A549 (cell line): ENCODE measurements at regions not wholly inside any gene's neighbourhood (a gene's known extent, or its start where the extent isn't known, plus 50 kb on each side); places are given as distances from the start of the nearest gene placed in this dataset.

Experiments used
- ATAC-seq, 2 experiments: fragments of 200-7000 bp in 1 of 2; fragments of >200 bp in 1 of 2; cut with Nextera tagmentation in 1 of 2; cut with Tn5 transposase in 1 of 2; 3 replicates each; pipeline versions ENCODE4 v1.8.0 to v1.9.1; 2018 to 2020; ENCODE audit warnings: mild to moderate bottlenecking in 1 of 2, moderate library complexity in 1 of 2
- CTCF ChIA-PET: fragments of 300-600 bp; sonication (Branson Sonifier 250); formaldehyde crosslinking; extraction: SDS; loops from one replicate; lab custom pipeline; 2021; ENCODE audit warnings: antibody characterized with exemption, inconsistent platforms; lab: Yijun Ruan, JAX
- POLR2A ChIA-PET: fragments of 350-600 bp; formaldehyde crosslinking; extraction: SDS; loops from one replicate; lab custom pipeline; 2021; ENCODE audit warnings: antibody characterized with exemption, inconsistent platforms; lab: Yijun Ruan, JAX
- DNase-seq, 2 experiments: peaks; one replicate each; pipeline versions ENCODE4 v3.0.0 to v3.0.0-alpha.2; 2011 to 2016; ENCODE audit warnings: low read depth in 1 of 2, low spot score in 1 of 2
- FAIRE-seq: peaks from 2 replicates; lab custom pipeline; 2011; peaks lifted over from hg19 to GRCh38; lab: Jason Lieb, UNC
- H3K27ac ChIP-seq, 2 experiments: fragments of >200 bp; sonication (Bioruptor Twin); formaldehyde crosslinking; 3 replicates each; pipeline ENCODE4 v1.5.1; 2016 to 2017
- H3K4me1 ChIP-seq: fragments of >200 bp; sonication (Bioruptor Twin); formaldehyde crosslinking; 3 replicates; pipeline ENCODE4 v1.6.1; 2016
- H3K4me2 ChIP-seq: fragments of >200 bp; sonication (Bioruptor Twin); formaldehyde crosslinking; 3 replicates; pipeline ENCODE4 v1.6.1; 2016
- H3K4me3 ChIP-seq: fragments of >200 bp; sonication (Bioruptor Twin); formaldehyde crosslinking; 3 replicates; pipeline ENCODE4 v1.5.1; 2016
- H3K9me3 ChIP-seq: fragments of >200 bp; sonication (Bioruptor Twin); formaldehyde crosslinking; 3 replicates; pipeline ENCODE4 v1.6.1; 2016
- CBX8 ChIP-seq: fragments of 200-600 bp; sonication (generic); IDR thresholded peaks from 2 replicates; pipeline ENCODE4 v1.6.1; 2016
- CEBPB ChIP-seq, 2 experiments: fragments of >200 bp in 1 of 2; sonication (Bioruptor Twin) in 1 of 2; formaldehyde crosslinking in 1 of 2; IDR thresholded peaks; 2 replicates each; pipeline ENCODE4 v1.6.1; 2012 to 2016
- EHMT2 ChIP-seq: fragments of 200-600 bp; sonication (generic); IDR thresholded peaks from 2 replicates; pipeline ENCODE4 v1.6.1; 2016; ENCODE audit warnings: antibody characterized with exemption, low read depth, mild to moderate bottlenecking, moderate library complexity
- FOXS1 ChIP-seq: fragments of 250-450 bp; sonication (Bioruptor Pico); IDR thresholded peaks from 2 replicates; pipeline ENCODE4 v1.5.0; 2020; ENCODE audit warnings: mild to moderate bottlenecking, moderate library complexity
- HDAC2 ChIP-seq: fragments of 200-600 bp; sonication (generic); IDR thresholded peaks from 2 replicates; pipeline ENCODE4 v1.6.1; 2016
- HEYL ChIP-seq: fragments of 250-450 bp; sonication (Bioruptor Pico); IDR thresholded peaks from 2 replicates; pipeline ENCODE4 v1.8.0; 2021; ENCODE audit warnings: mild to moderate bottlenecking, moderate library complexity
- KDM1A ChIP-seq: fragments of 200-600 bp; sonication (generic); IDR thresholded peaks from 2 replicates; pipeline ENCODE4 v1.6.1; 2016; ENCODE audit warnings: low read depth, mild to moderate bottlenecking
- MAFK ChIP-seq: fragments of 450-650 bp; IDR thresholded peaks from 2 replicates; pipeline ENCODE4 v1.6.1; 2014; ENCODE audit not compliant: partially characterized antibody
- MAZ ChIP-seq: fragments of 150-350 bp; IDR thresholded peaks from 2 replicates; pipeline ENCODE4 v1.6.1; 2014; ENCODE audit warnings: antibody characterized with exemption, low read depth, low read length, borderline replicate concordance
- MYC ChIP-seq: IDR thresholded peaks from 2 replicates; pipeline ENCODE4 v1.6.1; 2012; ENCODE audit warnings: mild to moderate bottlenecking, inconsistent platforms, low read length, improper control_type of control experiment, borderline replicate concordance
- NFE2L2 ChIP-seq: fragments of 150-350 bp; conservative IDR thresholded peaks from 2 replicates; pipeline ENCODE4 v1.6.1; 2014; ENCODE audit warnings: low read length
- PHF8 ChIP-seq: fragments of 200-600 bp; sonication (generic); IDR thresholded peaks from 2 replicates; pipeline ENCODE4 v1.6.1; 2016; ENCODE audit warnings: low read depth, mild to moderate bottlenecking, antibody characterized with exemption, moderate library complexity, borderline replicate concordance
- POLR2A ChIP-seq: IDR thresholded peaks from 2 replicates; pipeline ENCODE4 v1.6.1; 2012; ENCODE audit warnings: mild to moderate bottlenecking, low read length
- RAD21 ChIP-seq, 2 experiments: fragments of >200 bp in 1 of 2; sonication (Bioruptor Twin) in 1 of 2; formaldehyde crosslinking in 1 of 2; IDR thresholded peaks in 1 of 2; conservative IDR thresholded peaks in 1 of 2; 2 replicates in 1 of 2; 3 replicates in 1 of 2; pipeline ENCODE4 v1.6.1; 2012 to 2018; ENCODE audit warnings: inconsistent platforms in 1 of 2
- RARB ChIP-seq: fragments of 250-450 bp; sonication (Bioruptor Pico); IDR thresholded peaks from 2 replicates; pipeline ENCODE4 v1.8.0; 2021; ENCODE audit warnings: mild to moderate bottlenecking, moderate library complexity
- SMC3 ChIP-seq: fragments of >200 bp; sonication (Bioruptor Twin); formaldehyde crosslinking; IDR thresholded peaks from 3 replicates; pipeline ENCODE4 v1.6.1; 2018; ENCODE audit warnings: inconsistent platforms
- TP53 ChIP-seq: fragments of 250-450 bp; sonication (Bioruptor Pico); IDR thresholded peaks from 2 replicates; pipeline ENCODE4 v1.5.0; 2021; ENCODE audit warnings: mild to moderate bottlenecking, moderate library complexity
- ZFP36 ChIP-seq: fragments of 450-650 bp; IDR thresholded peaks from 2 replicates; pipeline ENCODE4 v1.6.1; 2014; ENCODE audit warnings: borderline replicate concordance; ENCODE audit not compliant: partially characterized antibody
- ZSCAN20 ChIP-seq: fragments of 250-450 bp; sonication (Bioruptor Pico); IDR thresholded peaks from 2 replicates; pipeline ENCODE4 v1.8.0; 2022; ENCODE audit warnings: mild to moderate bottlenecking, moderate library complexity
- WGBS: methylation state at CpG from one replicate; pipeline ENCODE4 v1.1.6; 2017; ENCODE audit errors: missing lambda C conversion rate; 5-methylcytosine and 5-hydroxymethylcytosine counted together
- TF ChIP-seq, protein P1 (sequence below): fragments of 250-450 bp; sonication (Bioruptor Pico); IDR thresholded peaks from 2 replicates; pipeline ENCODE4 v1.5.0; 2021; ENCODE audit warnings: mild to moderate bottlenecking, moderate library complexity, borderline replicate concordance
- TF ChIP-seq, protein P2 (sequence below): fragments of 150-350 bp; IDR thresholded peaks from 2 replicates; pipeline ENCODE4 v1.6.1; 2014; ENCODE audit warnings: low read depth, mild to moderate bottlenecking, low read length
- TF ChIP-seq, protein P3 (sequence below): fragments of 250-450 bp; sonication (Bioruptor Pico); IDR thresholded peaks from 2 replicates; pipeline ENCODE4 v1.5.0; 2020; ENCODE audit warnings: low read depth, mild to moderate bottlenecking, moderate library complexity
- TF ChIP-seq, protein P4 (sequence below): fragments of >200 bp; sonication (Bioruptor Twin); formaldehyde crosslinking; IDR thresholded peaks from 3 replicates; pipeline ENCODE4 v1.6.1; 2016
- TF ChIP-seq, protein P5 (sequence below): fragments of 200-600 bp; sonication (generic); IDR thresholded peaks from 2 replicates; pipeline ENCODE4 v1.6.1; 2016; ENCODE audit warnings: antibody characterized with exemption, mild to moderate bottlenecking, moderate library complexity

DNA sequence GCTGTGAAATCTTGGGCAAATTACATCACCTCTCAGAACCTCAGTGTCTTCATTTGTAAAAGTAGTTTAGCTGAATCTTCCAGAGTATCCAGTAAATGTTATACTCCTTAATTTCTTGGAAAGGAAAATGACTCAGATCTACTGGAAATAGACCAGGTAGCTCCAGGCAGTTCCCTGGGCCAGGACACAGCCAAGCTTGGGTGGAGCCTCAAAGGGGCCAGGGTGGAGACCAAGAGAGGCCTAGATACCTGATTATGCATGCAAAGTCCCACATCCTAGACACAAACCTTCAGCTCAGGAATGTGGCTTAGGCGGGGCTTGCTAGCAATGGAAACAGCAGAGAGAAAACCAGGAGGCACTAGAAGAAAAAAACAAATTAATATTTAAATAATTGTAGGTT is 272.8 kb downstream of the MAFB start:
- TF ChIP-seq, protein P1, sequence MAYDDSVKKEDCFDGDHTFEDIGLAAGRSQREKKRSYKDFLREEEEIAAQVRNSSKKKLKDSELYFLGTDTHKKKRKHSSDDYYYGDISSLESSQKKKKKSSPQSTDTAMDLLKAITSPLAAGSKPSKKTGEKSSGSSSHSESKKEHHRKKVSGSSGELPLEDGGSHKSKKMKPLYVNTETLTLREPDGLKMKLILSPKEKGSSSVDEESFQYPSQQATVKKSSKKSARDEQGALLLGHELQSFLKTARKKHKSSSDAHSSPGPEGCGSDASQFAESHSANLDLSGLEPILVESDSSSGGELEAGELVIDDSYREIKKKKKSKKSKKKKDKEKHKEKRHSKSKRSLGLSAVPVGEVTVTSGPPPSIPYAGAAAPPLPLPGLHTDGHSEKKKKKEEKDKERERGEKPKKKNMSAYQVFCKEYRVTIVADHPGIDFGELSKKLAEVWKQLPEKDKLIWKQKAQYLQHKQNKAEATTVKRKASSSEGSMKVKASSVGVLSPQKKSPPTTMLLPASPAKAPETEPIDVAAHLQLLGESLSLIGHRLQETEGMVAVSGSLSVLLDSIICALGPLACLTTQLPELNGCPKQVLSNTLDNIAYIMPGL (CRISPR knock-in tag): no peak
- TF ChIP-seq RAD21 (conservative IDR thresholded peaks at IDR 0.05 in 1 of 2, IDR thresholded peaks at IDR 0.05 in 1 of 2) (no peak), SMC3 (no peak), PHF8 (no peak), CBX8 (no peak), TP53 (no peak), NFE2L2 (no peak), EHMT2 (no peak)
- TF ChIP-seq, protein P2, sequence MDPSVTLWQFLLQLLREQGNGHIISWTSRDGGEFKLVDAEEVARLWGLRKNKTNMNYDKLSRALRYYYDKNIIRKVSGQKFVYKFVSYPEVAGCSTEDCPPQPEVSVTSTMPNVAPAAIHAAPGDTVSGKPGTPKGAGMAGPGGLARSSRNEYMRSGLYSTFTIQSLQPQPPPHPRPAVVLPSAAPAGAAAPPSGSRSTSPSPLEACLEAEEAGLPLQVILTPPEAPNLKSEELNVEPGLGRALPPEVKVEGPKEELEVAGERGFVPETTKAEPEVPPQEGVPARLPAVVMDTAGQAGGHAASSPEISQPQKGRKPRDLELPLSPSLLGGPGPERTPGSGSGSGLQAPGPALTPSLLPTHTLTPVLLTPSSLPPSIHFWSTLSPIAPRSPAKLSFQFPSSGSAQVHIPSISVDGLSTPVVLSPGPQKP: no peak
- TF ChIP-seq, protein P3, sequence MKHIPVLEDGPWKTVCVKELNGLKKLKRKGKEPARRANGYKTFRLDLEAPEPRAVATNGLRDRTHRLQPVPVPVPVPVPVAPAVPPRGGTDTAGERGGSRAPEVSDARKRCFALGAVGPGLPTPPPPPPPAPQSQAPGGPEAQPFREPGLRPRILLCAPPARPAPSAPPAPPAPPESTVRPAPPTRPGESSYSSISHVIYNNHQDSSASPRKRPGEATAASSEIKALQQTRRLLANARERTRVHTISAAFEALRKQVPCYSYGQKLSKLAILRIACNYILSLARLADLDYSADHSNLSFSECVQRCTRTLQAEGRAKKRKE: no peak
- TF ChIP-seq, protein P4, sequence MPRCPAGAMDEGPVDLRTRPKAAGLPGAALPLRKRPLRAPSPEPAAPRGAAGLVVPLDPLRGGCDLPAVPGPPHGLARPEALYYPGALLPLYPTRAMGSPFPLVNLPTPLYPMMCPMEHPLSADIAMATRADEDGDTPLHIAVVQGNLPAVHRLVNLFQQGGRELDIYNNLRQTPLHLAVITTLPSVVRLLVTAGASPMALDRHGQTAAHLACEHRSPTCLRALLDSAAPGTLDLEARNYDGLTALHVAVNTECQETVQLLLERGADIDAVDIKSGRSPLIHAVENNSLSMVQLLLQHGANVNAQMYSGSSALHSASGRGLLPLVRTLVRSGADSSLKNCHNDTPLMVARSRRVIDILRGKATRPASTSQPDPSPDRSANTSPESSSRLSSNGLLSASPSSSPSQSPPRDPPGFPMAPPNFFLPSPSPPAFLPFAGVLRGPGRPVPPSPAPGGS: no peak
- FAIRE-seq: no peak
- DNase-seq: no peak
- ATAC-seq: no peak
- WGBS: 0% methylated on average over 1 of the region's 1 CpG
- H3K4me2 ChIP-seq: no peak overlapping the region
- no peaks in the 10 kb centered on the region for H3K4me1 ChIP-seq
- H3K4me3 ChIP-seq: no peak overlapping the region
- POLR2A ChIA-PET: no interaction called here
- no peak overlapping the region for H3K27ac ChIP-seq
- no peaks in the 10 kb centered on the region for H3K9me3 ChIP-seq
- CTCF ChIA-PET: no interaction called here

DNA sequence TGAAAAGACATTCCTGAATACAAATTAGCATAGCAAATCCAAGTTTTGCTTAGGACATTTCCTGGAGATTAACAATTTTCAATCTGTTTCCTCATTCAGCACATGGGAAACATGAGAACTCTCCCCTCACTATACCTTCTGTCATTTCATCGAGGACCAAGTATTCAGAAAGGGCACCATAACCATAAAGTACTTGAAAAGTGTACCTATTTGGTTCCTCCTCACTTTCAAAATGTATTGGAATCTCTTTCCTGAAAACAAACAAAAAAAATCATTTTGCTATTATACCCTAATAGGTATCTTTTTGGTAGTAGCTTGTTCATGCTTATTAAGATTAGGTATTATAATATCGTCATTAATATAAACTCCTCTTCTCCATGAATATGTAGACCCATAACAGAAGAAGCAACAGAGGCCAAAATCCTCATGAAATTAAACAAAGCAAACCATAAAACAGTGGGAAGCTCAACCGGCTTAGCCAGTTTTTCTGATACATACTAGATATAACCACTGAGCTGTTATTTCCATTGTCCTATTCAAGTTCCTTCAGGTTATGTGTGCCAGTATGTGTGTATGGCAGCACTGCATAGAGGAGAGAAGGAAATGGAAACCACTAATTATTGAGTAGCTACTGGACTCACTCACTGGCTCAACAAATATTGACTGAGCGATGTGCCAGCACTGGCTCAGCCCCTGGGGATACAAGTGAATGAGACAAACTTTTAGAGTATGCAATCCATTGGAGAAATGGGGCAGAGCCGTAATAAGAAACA is 274.0 kb downstream of the MAFB start:
- DNase-seq (no peak), ATAC-seq (no peak), FAIRE-seq (no peak)
- Histone ChIP-seq H3K9me3 (no peaks in the 10 kb centered on the region), H3K27ac (no peak overlapping the region), H3K4me3 (no peak overlapping the region), H3K4me2 (no peak overlapping the region), H3K4me1 (no peaks in the 10 kb centered on the region)
- ChIA-PET POLR2A (no interaction called here), CTCF (no interaction called here)
- WGBS: 5% methylated on average over 5 of the region's 5 CpGs
- no peak for TF ChIP-seq NFE2L2

DNA sequence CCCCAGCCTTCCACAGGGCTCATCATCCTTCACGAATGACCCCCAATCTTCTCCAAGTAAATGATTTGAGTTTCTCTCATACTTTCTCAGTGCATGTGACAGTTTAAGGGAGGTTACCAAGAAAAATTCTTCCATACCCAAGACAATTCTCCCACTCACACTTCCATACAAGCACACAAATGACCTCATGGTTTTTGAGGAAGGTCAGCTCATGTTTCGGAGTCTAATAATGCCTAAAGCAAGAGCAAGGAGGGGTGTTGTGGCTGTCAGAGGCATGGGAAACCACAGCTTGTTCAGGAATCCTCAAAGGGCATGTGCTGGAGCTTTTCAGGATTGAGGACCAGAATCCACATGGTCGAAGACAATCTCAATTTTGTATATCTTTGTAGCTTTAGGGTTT is 279.0 kb downstream of the MAFB start:
- Histone ChIP-seq H3K27ac (no peak overlapping the region), H3K4me3 (no peak overlapping the region), H3K4me1 (no peaks in the 10 kb centered on the region), H3K4me2 (no peak overlapping the region), H3K9me3 (no peaks in the 10 kb centered on the region)
- POLR2A ChIA-PET: no interaction called here
- CTCF ChIA-PET: interaction anchor here (1.7 kb wide), 1 partner anchor 15 kb away, joined by 4 read pairs; no protein-coding TSS in a partner anchor
- ATAC-seq (no peak), FAIRE-seq (no peak), DNase-seq (no peak)
- 2% methylated on average over 3 of the region's 3 CpGs for WGBS
- TF ChIP-seq HEYL: no peak
- TF ChIP-seq HDAC2: no peak
- TF ChIP-seq ZSCAN20: no peak
- TF ChIP-seq FOXS1 (CRISPR knock-in tag): no peak
- TF ChIP-seq MAFK: no peak
- TF ChIP-seq RAD21 (conservative IDR thresholded peaks at IDR 0.05 in 1 of 2, IDR thresholded peaks at IDR 0.05 in 1 of 2): no peak
- TF ChIP-seq, protein P5, sequence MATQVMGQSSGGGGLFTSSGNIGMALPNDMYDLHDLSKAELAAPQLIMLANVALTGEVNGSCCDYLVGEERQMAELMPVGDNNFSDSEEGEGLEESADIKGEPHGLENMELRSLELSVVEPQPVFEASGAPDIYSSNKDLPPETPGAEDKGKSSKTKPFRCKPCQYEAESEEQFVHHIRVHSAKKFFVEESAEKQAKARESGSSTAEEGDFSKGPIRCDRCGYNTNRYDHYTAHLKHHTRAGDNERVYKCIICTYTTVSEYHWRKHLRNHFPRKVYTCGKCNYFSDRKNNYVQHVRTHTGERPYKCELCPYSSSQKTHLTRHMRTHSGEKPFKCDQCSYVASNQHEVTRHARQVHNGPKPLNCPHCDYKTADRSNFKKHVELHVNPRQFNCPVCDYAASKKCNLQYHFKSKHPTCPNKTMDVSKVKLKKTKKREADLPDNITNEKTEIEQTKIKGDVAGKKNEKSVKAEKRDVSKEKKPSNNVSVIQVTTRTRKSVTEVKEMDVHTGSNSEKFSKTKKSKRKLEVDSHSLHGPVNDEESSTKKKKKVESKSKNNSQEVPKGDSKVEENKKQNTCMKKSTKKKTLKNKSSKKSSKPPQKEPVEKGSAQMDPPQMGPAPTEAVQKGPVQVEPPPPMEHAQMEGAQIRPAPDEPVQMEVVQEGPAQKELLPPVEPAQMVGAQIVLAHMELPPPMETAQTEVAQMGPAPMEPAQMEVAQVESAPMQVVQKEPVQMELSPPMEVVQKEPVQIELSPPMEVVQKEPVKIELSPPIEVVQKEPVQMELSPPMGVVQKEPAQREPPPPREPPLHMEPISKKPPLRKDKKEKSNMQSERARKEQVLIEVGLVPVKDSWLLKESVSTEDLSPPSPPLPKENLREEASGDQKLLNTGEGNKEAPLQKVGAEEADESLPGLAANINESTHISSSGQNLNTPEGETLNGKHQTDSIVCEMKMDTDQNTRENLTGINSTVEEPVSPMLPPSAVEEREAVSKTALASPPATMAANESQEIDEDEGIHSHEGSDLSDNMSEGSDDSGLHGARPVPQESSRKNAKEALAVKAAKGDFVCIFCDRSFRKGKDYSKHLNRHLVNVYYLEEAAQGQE: no peak
- TF ChIP-seq ZFP36: no peak
- no peak for TF ChIP-seq RARB (CRISPR knock-in tag)
- no peak for TF ChIP-seq CEBPB (IDR thresholded peaks at IDR 0.05)
- no peak for TF ChIP-seq POLR2A
- no peak for TF ChIP-seq MAZ
- TF ChIP-seq MYC: no peak
- no peak for TF ChIP-seq EHMT2
- TF ChIP-seq KDM1A: no peak
